HEK293 (cell line): ENCODE measurements at regions not wholly inside any gene's neighbourhood (a gene's known extent, or its start where the extent isn't known, plus 50 kb on each side); places are given as distances from the start of the nearest gene placed in this dataset.

Source experiments
- CTCF ChIP-seq: fragments of 450-650 bp; formaldehyde crosslinking; IDR thresholded peaks from 2 replicates; pipeline ENCODE4 v1.5.1; 2016; ENCODE audit warnings: missing biosample characterization, missing genetic modification characterization
- ELK4 ChIP-seq: IDR thresholded peaks from 2 replicates; pipeline ENCODE4 v1.6.1; 2011; ENCODE audit warnings: mild to moderate bottlenecking, low read depth, low read length, borderline replicate concordance
- PATZ1 ChIP-seq: fragments of 450-650 bp; formaldehyde crosslinking; IDR thresholded peaks from 2 replicates; pipeline ENCODE4 v1.5.1; 2016; ENCODE audit warnings: missing biosample characterization, missing genetic modification characterization
- YY2 ChIP-seq: fragments of 450-650 bp; formaldehyde crosslinking; IDR thresholded peaks from 2 replicates; pipeline ENCODE4 v1.5.1; 2016; ENCODE audit warnings: missing biosample characterization, missing genetic modification characterization
- ZBTB7A ChIP-seq: fragments of 450-650 bp; formaldehyde crosslinking; IDR thresholded peaks from 2 replicates; pipeline ENCODE4 v1.5.1; 2016; ENCODE audit warnings: low read depth, missing biosample characterization, missing genetic modification characterization
- ZBTB8A ChIP-seq: fragments of 450-650 bp; formaldehyde crosslinking; IDR thresholded peaks from 2 replicates; pipeline ENCODE4 v1.5.1; 2016; ENCODE audit warnings: missing biosample characterization, missing genetic modification characterization
- ZNF133 ChIP-seq: fragments of 450-650 bp; formaldehyde crosslinking; IDR thresholded peaks from 2 replicates; pipeline ENCODE4 v1.5.1; 2016; ENCODE audit warnings: missing biosample characterization, missing genetic modification characterization
- ZNF169 ChIP-seq: fragments of 450-650 bp; formaldehyde crosslinking; IDR thresholded peaks from 2 replicates; pipeline ENCODE4 v1.5.1; 2016; ENCODE audit warnings: missing biosample characterization, missing genetic modification characterization
- ZNF302 ChIP-seq: fragments of 450-650 bp; formaldehyde crosslinking; IDR thresholded peaks from 2 replicates; pipeline ENCODE4 v1.5.1; 2016; ENCODE audit warnings: missing biosample characterization, missing genetic modification characterization, low read depth
- ZNF626 ChIP-seq: fragments of 450-650 bp; sonication (Bioruptor Pico); formaldehyde crosslinking; IDR thresholded peaks from 2 replicates; pipeline ENCODE4 v1.5.1; 2018; ENCODE audit warnings: missing biosample characterization, missing genetic modification characterization, inconsistent platforms
- ZNF776 ChIP-seq: fragments of 450-650 bp; formaldehyde crosslinking; IDR thresholded peaks from 2 replicates; pipeline ENCODE4 v1.5.0; 2017; ENCODE audit warnings: missing biosample characterization, missing genetic modification characterization, borderline replicate concordance
- ZNF777 ChIP-seq: fragments of 450-650 bp; formaldehyde crosslinking; IDR thresholded peaks from 2 replicates; pipeline ENCODE4 v1.5.1; 2017; ENCODE audit warnings: missing biosample characterization, missing genetic modification characterization, borderline replicate concordance
- ZNF830 ChIP-seq: fragments of 450-650 bp; IDR thresholded peaks from 2 replicates; pipeline ENCODE4 v1.5.0; 2018; ENCODE audit warnings: missing biosample characterization, missing genetic modification characterization, low read depth, mild to moderate bottlenecking, moderate library complexity
- ZSCAN16 ChIP-seq: fragments of 450-650 bp; formaldehyde crosslinking; IDR thresholded peaks from 2 replicates; pipeline ENCODE4 v1.5.1; 2016; ENCODE audit warnings: missing biosample characterization, missing genetic modification characterization

GRCh38 chr1:56336982-56337381 lies 242.4 kb downstream of the PLPP3 start:
- TF ChIP-seq ZNF169 (tag by site-specific recombination) (no peak), PATZ1 (tag by site-specific recombination) (no peak), CTCF (tag by site-specific recombination) (no peak), YY2 (no peak), ZNF830 (tag by site-specific recombination) (no peak), ZNF776 (no peak), ZNF626 (tag by site-specific recombination) (no peak), ZNF302 (tag by site-specific recombination) (no peak), ZBTB7A (tag by site-specific recombination) (no peak), ELK4 (no peak), ZSCAN16 (tag by site-specific recombination) (no peak), ZNF133 (tag by site-specific recombination) (no peak), ZNF777 (tag by site-specific recombination) (no peak), ZBTB8A (tag by site-specific recombination) (no peak)
